GM18526 (cell line): ENCODE measurements at regions not wholly inside any gene's neighbourhood (a gene's known extent, or its start where the extent isn't known, plus 50 kb on each side); places are given as distances from the start of the nearest gene placed in this dataset.

ENCODE experiments used
- POLR2A ChIP-seq: IDR thresholded peaks from 3 replicates; pipeline ENCODE4 v1.6.1; 2011; ENCODE audit not compliant: insufficient read length; ENCODE audit errors: extremely low read depth

DNA sequence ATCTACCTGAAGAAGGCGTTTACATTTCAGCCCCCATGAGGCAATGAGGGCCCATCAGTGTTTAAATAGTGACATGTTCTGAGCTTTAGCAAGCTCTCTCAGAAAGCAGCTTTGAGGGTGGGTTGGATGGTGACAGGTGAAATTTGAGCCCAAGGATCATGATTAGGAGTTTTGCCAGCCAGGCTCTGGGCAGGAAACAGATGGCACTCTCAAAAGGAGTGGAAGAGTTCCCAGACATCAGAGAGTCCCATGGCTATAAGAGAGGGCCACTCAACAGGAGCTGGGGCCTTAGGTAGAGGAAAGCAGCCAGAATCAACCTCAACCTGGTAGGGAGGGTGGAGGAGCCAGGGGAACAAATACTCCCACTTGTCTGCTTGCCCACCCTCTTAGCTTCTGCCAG, 499.8 kb downstream of the MID1IP1 start:
- no peak for TF ChIP-seq POLR2A

- no peak for TF ChIP-seq POLR2A
Measured at GRCh38 chrX:39302838-39303237, 501.6 kb downstream of the MID1IP1 start.

DNA sequence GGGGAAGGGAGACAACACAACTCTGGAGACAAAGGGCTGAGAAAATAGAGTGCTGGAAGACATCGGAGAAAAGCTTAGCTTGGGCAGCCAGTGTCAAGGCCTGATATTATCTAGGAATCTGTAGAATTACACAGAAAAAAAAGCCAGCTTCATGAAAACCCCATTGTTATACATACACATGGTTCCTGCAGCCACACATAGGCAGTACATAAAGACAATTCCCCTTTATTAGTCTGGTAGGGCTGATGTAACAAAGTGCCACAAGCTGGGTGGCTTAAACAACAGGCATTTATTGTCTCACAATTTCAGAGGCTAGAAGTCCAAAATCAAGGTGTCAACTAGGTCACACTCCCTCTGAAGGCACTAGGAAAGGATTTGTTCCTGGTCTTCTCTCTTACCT, 503.5 kb downstream of the MID1IP1 start:
- no peak for TF ChIP-seq POLR2A

- no peak for TF ChIP-seq POLR2A
Measured at GRCh38 chrX:39307488-39307887, 506.2 kb downstream of the MID1IP1 start.

GRCh38 chrX:39308126-39308525, 506.9 kb downstream of the MID1IP1 start:
- no peak for TF ChIP-seq POLR2A

GRCh38 chrX:39309018-39309635, 507.9 kb downstream of the MID1IP1 start:
- no peak for TF ChIP-seq POLR2A

DNA sequence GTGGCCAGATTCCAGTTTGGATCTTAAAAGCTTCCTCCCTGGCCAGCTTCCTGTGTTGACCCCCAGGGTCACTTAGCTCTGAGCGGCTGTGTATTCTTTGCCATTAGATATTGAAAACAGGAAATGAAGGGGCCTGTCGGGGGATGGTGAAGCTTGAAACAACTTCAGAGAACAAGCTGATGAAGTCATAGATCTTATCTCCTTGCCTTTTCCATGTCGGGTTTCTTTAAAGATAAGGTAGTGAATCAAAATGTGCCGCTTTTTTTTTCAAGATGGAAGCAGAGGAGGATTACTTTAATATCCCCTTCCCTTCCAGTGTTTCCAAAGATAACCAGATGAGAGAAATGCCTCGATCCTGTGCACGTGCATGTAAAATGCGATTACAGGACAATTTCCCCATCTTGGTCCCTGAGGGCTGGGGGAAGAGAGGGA, 508.5 kb downstream of the MID1IP1 start:
- TF ChIP-seq POLR2A: no peak

DNA sequence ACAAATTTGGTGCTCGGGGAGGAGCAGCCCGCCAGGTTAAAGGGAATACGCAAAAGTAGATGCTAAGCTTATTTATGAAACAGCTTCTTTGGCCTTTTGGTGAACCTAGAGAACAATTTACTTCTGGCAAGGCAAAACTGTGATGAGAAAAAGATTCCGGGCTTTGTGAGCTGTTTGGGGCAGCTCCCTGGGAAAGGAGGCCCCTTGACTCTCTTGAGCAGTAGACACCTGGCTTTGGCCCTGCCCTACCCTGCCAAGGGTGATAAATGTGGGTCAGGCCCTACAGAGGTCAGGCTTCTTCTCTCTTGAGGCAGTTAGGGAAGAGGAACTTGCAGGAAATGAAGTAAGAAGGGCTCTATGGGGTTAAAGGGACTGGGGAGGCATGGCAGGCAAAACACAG, 509.6 kb downstream of the MID1IP1 start:
- TF ChIP-seq POLR2A: no peak

- no peak for TF ChIP-seq POLR2A
Measured at GRCh38 chrX:39311646-39312045, 510.4 kb downstream of the MID1IP1 start.

DNA sequence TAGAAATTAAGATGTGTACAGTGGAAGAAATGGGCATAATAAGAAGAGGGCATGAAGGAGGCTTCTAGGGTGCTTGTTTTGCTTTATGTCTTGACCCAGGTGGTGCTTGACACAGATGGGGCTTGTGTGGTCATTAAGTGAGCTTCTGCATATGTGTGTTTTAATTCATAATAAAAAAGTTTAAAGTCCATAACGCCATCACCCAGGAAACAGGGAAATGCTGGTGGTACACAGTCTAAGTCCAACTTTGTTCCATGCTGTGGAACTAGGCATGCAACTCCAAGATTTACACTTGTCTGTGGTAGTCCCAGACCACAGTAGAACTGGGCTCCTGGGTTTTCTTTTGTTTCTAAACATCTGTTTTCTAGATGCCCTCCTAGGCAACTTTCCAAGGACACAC, 511.9 kb downstream of the MID1IP1 start:
- TF ChIP-seq POLR2A: no peak

GRCh38 chrX:39318506-39319343, 517.5 kb downstream of the MID1IP1 start:
- no peak for TF ChIP-seq POLR2A

GRCh38 chrX:39320165-39320564, 518.9 kb downstream of the MID1IP1 start:
- no peak for TF ChIP-seq POLR2A

DNA sequence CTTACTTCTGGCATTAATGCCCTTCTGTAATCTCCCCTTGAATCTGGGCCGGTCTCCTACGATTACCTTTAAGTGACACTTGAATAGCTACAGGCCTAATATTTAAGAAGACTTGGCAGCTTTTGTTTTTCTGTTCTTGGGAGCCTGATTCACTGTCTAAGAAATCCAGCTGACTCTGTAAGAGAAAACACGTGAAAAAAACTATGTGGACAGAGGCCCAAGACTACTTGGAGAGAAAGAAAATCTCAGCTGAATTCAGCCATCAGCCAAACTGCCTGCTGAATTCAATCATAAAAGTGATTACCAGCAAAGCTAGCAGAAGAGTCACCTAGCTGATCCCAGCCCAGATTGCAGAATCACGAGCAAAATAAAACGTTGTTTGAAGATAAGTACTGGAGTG, 521.2 kb downstream of the MID1IP1 start:
- TF ChIP-seq POLR2A: no peak

GRCh38 chrX:39324233-39324930, 523.1 kb downstream of the MID1IP1 start:
- TF ChIP-seq POLR2A: no peak

DNA sequence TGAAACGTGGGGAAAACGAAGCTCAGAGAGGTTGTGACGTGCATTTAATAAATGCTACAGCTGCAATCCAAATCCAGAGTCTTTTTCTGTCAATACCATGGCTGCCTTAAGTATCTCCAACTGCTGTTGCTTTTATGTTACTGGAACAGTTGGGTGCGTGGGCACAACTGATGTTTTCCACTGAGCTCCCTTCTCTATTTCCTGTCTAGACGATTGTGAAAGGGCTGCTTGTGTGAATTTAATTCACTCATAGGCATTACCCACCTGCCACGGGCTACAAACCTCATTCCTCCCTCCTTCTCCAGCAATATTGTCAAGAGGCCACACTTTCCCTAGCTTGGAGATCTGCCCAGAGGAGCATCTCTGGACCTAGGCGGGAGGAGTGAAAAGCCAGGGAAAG, 526.0 kb downstream of the MID1IP1 start:
- TF ChIP-seq POLR2A: no peak

DNA sequence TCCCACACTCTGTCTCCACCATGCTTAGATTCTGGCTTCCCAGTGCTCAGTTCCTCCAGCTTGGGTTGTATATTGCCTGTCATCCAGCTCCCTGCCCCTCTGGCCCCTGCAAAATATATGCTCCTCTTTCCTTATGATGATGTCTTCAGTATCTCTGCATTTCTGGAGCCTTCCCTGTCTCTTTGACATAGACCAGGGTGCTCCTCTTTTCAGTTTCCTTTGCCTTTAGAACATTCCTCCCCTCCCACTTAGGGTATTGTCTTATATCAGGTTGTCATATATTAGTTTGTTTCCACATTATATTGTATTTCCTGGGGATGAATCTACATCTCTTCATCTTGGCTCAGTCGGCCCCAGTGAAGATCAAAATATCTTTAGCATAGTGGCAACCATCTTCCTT, 526.4 kb downstream of the MID1IP1 start:
- no peak for TF ChIP-seq POLR2A
